NCI-H82 treated with DMSO at 0.1 percent for 48 hours (cell line): ENCODE measurements at regions not wholly inside any gene's neighbourhood (a gene's known extent, or its start where the extent isn't known, plus 50 kb on each side); places are given as distances from the start of the nearest gene placed in this dataset.

Experiments
- DNase-seq: peaks from one replicate; lab custom pipeline; 2025; ENCODE audit not compliant: unreplicated experiment; lab: John Stamatoyannopoulos, UW

DNA sequence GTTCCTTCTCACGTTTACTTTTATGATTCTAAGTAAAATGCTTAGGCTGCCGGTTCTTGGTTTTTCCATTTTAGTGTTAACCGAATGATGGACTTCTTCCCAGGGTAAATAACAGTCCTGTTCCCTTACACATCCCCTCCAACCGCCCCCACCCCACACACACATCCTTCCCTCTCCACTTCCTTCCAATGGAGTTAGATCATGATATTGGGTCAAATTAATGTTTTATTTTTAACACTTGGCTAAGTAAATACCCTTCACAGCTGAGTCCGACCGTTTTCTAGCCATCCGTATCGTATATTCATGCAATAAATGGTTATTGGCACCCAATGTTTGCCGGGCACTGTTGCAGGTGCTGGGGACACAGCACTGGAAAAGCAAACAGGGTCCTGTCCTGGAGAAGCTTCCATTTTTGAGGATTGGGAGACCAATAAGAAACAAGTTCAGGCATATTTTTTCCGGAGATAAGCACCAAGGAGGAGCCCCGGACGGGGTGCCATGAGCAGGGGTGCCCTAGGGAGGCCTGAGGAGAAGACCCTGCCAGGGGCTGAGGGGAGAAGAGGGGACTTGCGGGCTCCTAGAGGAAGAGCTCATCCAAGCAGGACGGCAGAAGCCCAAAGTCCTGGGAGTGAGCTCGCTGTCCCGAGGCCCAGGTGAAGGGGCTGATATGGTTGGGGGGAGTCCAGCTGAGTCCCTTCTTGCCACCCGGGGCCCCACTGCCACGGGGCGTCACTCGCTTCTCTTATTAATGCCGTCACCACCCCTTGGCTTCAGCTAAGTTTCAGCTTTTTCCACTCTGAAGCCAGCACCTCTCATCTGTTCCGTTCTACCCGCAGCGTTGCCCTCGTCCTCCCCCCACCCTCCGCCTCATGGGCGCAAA, 126.0 kb upstream of the RET start:
- no peak for DNase-seq

DNA sequence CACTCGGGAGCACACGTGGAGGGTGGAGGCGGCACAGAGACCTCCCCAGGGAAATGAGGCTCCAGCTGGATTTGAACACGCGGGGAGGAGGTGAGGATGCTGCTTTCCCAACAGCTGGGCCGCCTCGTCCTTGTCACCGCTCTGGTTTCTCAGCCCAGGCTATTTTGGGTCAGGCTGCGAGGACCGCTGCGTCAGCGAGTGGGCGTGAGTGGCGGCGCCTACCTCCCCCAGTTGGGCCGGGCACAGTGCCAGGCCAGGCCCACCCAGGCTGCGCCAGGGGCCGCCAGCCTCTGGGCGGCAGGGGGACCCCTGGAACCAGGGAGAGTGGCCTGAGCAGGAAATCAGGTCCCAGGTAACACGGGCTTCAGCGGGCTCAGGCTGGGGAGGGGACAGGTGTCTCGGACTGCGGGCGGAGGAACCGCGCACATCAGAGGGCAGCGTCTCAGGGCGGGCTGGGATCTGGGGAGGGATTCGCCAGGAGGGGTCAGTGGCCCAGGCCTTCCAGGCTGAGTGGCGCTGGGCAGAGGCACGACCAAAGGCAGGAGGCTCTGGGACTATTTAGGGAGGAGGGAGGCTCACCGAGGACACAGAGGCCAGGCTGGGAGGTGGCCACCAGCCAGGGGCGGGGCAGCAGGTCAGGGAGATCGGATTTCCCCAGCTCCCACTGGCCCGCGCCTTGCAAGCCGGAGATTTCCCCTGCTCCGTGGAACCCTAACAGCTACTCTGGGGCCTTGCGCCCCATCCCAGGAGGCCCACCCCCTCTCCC, 125.2 kb upstream of the RET start:
- DNase-seq, result no peak

DNA sequence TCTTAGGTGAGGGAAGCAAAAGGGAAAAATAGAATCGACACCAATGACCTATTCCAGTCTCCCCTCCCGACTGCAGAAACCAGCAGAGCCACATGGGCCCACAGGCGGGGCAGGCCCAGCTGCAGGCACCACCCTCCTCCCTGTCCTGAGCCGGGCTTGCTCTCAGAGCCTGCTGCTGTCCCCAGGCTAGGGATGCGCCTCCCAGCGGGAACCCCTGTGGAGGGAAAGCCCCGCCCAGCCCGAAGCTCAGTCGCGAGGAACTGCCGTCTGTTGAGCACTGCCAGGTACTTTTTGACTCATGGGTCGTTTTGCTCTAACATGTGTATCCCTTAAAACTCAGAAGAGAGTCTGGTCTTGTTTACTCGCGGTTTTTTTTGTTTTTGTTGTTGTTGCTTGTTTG, 124.5 kb upstream of the RET start:
- no peak for DNase-seq

- DNase-seq, result no peak
Observed at GRCh38 chr10:42952931-42953683, 123.8 kb upstream of the RET start.

DNA sequence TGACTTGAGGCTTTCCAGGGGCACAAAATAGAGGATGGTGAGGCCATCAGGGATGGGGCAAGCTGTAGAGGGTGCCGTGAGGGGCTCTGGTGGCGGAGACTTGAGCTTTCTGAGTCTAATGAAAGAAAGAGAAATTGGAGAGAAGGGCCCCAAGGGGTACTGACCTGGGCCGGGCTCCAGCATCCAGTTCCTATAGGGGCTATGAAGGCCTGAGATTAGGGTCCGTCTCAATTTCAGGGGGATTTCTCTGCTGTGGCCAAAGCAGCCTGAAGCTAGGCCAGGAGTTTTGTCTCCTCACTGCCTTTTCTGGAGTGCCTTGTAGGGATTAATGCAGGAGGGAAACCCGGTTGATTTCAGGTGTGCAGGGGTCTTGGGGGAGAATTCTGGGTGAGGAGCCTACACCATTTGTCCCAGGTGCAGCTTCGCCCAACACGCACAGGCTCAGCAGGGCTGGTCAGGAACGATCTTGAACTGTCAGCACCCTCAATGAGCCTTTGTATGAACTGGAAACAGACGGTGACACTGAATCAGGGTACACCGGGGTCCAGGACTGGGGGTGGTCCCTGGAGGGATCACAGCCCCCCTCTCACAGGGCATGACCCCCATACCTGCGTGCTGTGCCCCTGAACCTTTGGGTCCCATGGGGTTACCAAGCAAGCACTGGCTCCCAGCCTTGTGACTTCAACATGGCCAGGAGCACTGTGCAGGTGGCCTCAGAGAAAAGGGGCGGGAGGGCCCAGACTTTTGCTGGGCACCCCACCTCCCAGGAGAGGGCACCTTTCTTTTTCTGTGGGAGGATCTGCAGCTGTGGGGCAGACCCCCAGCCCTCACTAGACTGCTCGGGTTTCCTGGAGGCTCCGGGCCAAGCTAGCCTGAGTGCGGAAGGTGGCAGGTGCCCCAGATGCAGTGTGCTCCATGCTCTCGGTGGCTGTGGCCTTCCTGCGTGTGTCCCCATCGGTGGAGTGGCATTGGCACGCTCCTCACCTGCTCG, 122.9 kb upstream of the RET start:
- no peak for DNase-seq

DNA sequence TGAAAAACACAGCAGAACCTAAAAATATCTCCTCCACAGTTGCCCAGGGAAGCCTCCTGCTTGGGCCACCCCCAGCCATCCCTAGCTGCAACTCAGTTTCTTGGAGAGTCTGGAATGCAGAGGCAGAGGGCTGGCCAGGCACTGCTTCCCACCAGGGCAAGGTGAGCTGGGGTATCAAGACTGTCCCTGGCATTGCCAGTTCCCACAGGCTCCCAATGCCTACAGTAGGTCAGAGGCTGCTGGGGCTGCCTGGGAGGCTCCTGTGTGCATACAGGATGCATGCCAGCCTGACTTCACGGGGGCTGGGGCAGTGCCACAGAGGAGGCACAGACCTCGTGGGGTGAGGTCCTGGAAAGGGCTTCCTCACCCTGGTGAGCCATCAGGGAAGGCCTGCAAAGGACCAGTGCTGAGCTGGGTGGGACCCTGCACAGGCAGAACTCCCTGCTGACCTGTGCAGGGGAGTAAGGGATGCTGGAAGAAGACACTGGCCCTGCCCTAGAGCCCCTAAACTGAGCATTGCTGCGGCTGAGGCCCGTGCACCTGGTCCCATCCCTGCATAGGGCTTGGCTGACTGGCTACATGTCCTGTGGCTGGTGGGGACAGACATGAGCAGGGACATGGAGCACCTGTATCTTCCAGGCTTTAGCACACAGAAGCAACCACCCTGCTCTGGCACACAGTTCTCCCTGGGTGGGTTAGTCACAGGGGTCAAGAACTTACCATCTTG, 121.9 kb upstream of the RET start:
- no peak for DNase-seq

GRCh38 chr10:42955493-42955889, 121.4 kb upstream of the RET start:
- no peak for DNase-seq

GRCh38 chr10:42956045-42956444, 120.8 kb upstream of the RET start:
- DNase-seq, result no peak

GRCh38 chr10:42958142-42958868, 118.6 kb upstream of the RET start:
- no peak for DNase-seq

GRCh38 chr10:42959833-42960232, 117.0 kb upstream of the RET start:
- DNase-seq, result no peak

- no peak for DNase-seq
Observed at GRCh38 chr10:42960491-42960990, 116.3 kb upstream of the RET start.

- no peak for DNase-seq
Observed at GRCh38 chr10:42960991-42961795, 115.7 kb upstream of the RET start.

- no peak for DNase-seq
Observed at GRCh38 chr10:42961796-42962109, 115.1 kb upstream of the RET start.

DNA sequence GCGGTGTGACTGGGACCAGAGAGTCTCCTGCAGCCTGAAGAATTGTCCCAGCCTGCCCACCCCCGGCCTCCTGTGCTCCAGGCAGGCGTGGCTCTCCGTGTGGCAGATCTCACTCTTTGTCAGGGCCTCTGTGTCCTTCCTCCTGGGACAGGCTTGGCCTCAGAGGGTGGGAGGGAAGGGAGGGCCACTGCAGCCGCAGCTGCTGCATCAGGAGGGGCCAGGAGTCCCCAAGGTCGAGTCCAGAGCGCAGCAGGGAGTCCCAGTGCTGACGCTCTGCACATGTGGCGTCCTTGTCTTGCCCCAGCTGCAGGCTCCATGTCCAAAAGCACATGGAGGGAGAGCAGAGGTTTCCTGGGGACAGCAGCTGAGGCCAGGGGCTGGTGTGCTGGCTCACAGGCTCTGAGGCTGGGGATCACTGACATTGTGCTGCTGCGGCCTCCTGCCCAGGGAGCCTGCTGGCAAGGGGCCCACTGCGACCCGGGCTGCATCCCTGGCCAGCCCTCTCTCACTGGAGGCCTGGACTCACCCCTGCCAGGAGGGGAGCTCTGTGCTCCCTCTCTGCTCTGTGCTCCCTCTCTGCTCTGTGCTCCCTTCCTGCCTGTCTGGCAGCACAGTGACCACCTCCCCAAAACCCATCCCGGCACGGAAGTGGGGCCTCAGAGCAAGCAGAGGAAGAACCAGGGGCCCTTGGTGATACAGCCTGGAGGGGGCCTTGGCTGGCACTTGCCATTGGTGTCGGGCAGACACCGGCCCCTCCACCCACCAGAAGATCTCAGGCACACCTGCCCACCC, 114.6 kb upstream of the RET start:
- DNase-seq, result no peak

DNA sequence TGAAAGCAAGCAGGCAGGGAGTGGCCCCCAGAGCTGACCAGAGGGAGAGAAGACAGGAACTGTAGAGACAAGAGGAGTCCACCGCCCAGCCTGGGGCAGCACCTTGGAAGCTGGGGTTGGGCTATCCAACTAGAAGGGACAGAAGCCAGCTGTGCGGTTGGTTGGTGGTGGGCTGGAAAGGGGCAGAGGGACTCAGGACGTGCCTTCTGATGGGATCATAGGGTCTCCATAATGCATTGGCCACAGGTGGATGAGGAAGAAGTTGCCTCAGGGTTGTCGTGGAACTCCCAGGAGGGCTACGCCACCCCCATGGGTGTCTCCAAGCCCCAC, 114.0 kb upstream of the RET start:
- no peak for DNase-seq

DNA sequence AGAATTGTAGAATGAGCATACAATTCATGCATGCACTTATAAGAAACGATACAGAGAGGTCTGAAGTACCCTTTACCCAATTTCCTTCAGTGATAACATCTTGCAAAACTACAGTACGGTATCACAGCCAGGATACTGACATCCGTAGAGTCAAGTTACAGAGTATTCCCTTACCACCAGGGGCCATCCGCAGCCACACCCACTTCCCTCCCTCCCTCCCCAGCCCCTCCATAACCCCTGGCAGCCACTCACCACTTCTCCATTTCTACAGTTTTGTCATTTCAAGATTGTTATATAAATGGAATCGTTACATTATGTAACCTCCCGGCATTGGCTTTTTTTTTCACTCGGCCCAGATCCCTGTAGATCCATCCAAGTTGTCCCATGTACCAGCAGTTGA, 113.6 kb upstream of the RET start:
- no peak for DNase-seq

DNA sequence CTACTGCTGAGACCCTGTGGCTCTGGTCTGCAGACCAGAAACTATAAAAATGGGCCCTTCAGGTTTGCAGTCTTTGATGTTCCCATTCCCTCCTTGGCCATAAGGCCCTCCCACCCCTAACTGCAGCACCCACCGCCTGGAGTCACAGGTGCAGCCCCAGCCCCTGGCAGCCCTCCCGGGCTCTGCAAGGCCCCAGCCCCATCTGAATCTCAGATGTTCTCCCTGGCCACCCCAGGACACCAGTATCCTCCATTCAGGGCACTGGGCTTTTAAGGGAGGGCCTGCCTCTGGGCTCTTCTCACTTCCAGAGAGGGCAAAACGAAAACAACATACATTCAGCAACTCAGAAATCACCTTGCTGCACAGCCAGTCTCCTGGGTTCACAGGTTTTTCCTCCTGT, 107.7 kb upstream of the RET start:
- DNase-seq, result no peak

- DNase-seq, result no peak
Observed at GRCh38 chr10:42969909-42970308, 107.0 kb upstream of the RET start.
